Glomerular visceral epithelial cell (primary cell): ENCODE measurements at regions not wholly inside any gene's neighbourhood (a gene's known extent, or its start where the extent isn't known, plus 50 kb on each side); places are given as distances from the start of the nearest gene placed in this dataset.
"Not testable (repeated sequence)": the region's sequence is repeated elsewhere in the genome, so short reads cannot be mapped to it uniquely, and the experiment has no call there.

Experiments
- DNase-seq: peaks from one replicate; pipeline ENCODE4 v3.0.0-alpha.2; 2016; ENCODE audit errors: extremely low spot score

- DNase-seq, result no peak
Observed at GRCh38 chr6:21846541-21847451, 253.2 kb downstream of the SOX4 start.

- DNase-seq, result no peak
Observed at GRCh38 chr6:21847711-21848480, 254.3 kb downstream of the SOX4 start.

- no peak for DNase-seq
Observed at GRCh38 chr6:21850691-21851090, 257.1 kb downstream of the SOX4 start.

- no peak for DNase-seq
Observed at GRCh38 chr6:21855811-21856455, 262.4 kb downstream of the SOX4 start.

DNA sequence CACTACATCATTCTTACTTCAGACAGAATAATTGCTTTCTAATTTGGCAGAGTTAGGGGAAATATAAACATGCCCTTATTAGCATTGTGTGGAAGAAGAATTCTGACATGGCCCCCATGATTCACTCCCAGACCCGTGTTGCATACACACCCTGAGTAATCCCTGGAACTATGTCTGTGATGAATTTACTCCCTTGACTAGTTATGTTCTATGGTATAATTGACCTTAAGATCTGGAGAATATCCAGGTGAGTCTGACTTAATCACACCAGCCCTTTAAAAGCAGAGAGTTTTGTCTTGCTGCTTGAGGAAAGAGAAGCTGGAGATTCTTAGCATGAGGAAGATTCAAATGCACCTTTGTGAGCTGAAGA, 262.9 kb downstream of the SOX4 start:
- DNase-seq, result peak; percentile 43

GRCh38 chr6:21856844-21857243, 263.3 kb downstream of the SOX4 start:
- DNase-seq, result no peak

GRCh38 chr6:21858076-21858475, 264.5 kb downstream of the SOX4 start:
- DNase-seq, result no peak

DNA sequence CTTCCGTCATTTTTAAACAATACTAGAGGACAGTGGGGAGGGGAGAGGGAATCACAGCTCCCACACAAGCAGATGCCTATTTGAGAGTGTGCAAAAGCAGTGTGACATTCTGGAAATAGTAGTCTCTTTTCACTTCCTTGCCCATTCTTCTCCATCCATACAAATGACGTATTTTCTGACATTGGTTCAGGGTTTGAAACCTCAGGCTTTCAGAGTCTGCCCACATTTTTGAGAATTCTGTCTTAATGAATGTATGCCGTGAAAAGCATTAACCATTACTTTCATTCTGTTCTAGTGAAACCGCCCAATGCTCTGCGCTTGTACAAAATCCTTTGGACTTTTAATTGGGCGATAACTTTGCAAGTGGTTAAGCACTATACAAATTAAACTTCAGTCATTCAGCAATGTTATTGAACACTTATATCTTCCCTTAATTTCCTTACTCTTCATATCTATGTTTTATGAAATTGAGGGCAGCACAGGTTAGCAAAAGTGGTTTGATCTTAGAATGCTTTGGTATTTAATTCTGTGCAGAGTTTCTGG, 265.7 kb downstream of the SOX4 start:
- DNase-seq, result no peak

DNA sequence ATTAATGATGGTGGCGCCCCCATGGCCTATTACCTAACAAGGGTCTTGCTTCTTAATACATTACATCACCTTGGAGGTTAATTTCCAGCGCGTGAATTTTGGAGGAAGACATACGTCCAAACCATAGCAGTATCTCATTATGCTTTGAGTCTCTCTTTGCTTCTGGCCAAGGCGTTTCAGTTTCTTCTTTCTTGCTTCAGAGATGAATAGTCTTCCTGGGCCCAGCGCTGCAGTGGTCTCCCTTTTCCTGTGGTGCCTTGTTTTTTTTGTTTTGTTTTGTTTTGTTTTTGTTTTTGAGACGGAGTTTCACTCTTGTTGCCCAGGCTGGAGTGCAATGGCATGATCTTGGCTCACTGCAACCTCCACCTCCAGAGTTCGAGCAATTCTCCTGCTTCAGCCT, 268.4 kb downstream of the SOX4 start:
- DNase-seq, result no peak

GRCh38 chr6:21864206-21864605, 270.7 kb downstream of the SOX4 start:
- no peak for DNase-seq

DNA sequence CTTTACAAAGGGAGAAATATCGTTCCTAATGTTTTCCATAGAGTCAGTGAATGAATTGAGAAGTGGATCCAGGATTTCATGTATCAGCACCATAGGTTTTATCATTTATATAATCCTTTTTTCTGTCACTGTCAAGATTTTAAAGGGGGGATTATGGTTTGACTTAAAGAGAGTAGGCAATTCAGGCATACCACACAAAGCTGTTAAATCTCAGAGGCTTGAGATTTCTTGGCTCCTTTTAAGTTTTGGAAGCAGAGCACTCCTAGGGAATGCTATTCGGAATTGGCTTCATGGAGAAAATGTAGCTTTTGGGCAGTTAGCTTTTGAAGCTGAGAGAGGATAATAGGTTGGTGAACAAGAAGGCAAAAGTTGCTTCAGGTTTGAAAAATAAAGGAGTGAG, 274.7 kb downstream of the SOX4 start:
- no peak for DNase-seq

- DNase-seq, result no peak
Observed at GRCh38 chr6:21869085-21869771, 275.7 kb downstream of the SOX4 start.

- no peak for DNase-seq
Observed at GRCh38 chr6:21870076-21870730, 276.7 kb downstream of the SOX4 start.

- DNase-seq, result no peak
Observed at GRCh38 chr6:21871831-21872230, 278.3 kb downstream of the SOX4 start.

DNA sequence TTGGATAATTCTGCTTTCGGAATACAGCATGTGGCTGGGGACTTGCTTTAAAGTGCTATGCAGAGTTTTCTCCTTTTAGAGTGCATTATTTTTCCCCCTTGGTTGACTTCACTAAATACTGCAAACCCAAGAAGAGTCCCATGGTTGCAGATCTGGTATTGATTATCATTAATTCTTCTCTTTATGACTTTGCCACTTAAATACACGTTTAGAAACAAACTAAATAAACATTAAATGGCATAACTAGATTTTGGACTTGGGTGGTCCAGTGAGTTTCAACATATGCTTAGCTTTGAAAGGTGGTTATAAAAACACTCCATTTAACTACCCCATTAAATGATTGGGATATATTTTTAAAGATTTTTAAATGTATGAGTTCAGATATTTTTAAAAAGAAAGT, 279.2 kb downstream of the SOX4 start:
- no peak for DNase-seq

GRCh38 chr6:21873562-21873961, 280.0 kb downstream of the SOX4 start:
- peak; percentile 62 for DNase-seq

- DNase-seq, result peak; percentile 15
Observed at GRCh38 chr6:21874372-21874771, 280.8 kb downstream of the SOX4 start.

- DNase-seq, result not testable (repeated sequence)
Observed at GRCh38 chr6:21877037-21877436, 283.5 kb downstream of the SOX4 start.

- not testable (repeated sequence) for DNase-seq
Observed at GRCh38 chr6:21880249-21880648, 286.7 kb downstream of the SOX4 start.

DNA sequence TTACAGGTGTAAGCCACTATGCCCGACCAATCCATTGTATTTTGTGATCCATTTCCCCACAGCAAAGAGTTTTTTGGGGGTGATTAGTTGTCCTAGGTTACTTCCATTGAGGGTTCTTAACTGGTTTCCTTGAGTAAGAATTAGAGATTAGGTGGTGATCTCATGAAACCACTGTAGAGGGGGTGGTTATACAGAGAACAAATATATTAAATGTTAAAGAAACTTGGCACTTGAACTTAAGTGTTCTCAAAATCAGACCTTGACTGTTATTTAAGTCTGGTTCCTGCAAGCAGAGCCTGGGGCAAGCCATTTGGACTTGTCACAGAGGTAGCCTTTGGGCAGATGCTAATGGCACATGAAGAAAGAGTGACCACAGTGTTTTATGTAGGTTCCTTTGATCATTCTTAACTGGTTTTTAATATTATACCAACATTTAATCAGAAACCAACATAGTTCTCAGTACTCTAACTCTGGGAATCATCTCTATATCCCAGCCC, 288.5 kb downstream of the SOX4 start:
- DNase-seq, result no peak
